KMS-11 (cell line): ENCODE measurements at regions not wholly inside any gene's neighbourhood (a gene's known extent, or its start where the extent isn't known, plus 50 kb on each side); places are given as distances from the start of the nearest gene placed in this dataset.

Source experiments
- H2AFZ ChIP-seq: fragments of 200-600 bp; sonication (generic); 2 replicates; pipeline ENCODE4 v1.6.1; 2016; ENCODE audit warnings: antibody characterized with exemption, mixed run types, low read depth
- H3K27ac ChIP-seq: fragments of 200-600 bp; sonication (generic); 2 replicates; pipeline ENCODE4 v1.6.1; 2016; ENCODE audit warnings: mild to moderate bottlenecking, mixed run types
- H3K27me3 ChIP-seq: fragments of 200-600 bp; sonication (generic); 2 replicates; pipeline ENCODE4 v1.6.1; 2017; ENCODE audit warnings: mild to moderate bottlenecking, low read depth, mixed run types, moderate library complexity; ENCODE audit not compliant: insufficient read depth
- H3K36me3 ChIP-seq: fragments of 200-600 bp; sonication (generic); 2 replicates; pipeline ENCODE4 v1.6.1; 2017; ENCODE audit warnings: mild to moderate bottlenecking, mixed run types; ENCODE audit not compliant: insufficient read depth
- H3K4me1 ChIP-seq: fragments of 200-600 bp; sonication (generic); 2 replicates; pipeline ENCODE4 v1.6.1; 2016; ENCODE audit warnings: mild to moderate bottlenecking, low read depth, mixed run types; ENCODE audit not compliant: poor library complexity, severe bottlenecking
- H3K4me2 ChIP-seq: fragments of 200-600 bp; sonication (generic); 2 replicates; pipeline ENCODE4 v1.7.0; 2016; ENCODE audit warnings: mild to moderate bottlenecking, mixed run types
- H3K4me3 ChIP-seq: fragments of 200-600 bp; sonication (generic); IDR thresholded peaks from 2 replicates; pipeline ENCODE4 v1.6.1; 2017; ENCODE audit warnings: low read depth, low read length, mixed read lengths; ENCODE audit not compliant: insufficient read depth
- H3K79me2 ChIP-seq: fragments of 200-600 bp; sonication (generic); 2 replicates; pipeline ENCODE4 v1.6.1; 2016; ENCODE audit warnings: low read depth, mixed run types; ENCODE audit not compliant: insufficient read depth
- H3K9ac ChIP-seq: fragments of 200-600 bp; sonication (generic); 2 replicates; pipeline ENCODE4 v1.6.1; 2016; ENCODE audit warnings: mild to moderate bottlenecking, mixed run types
- H4K20me1 ChIP-seq: fragments of 200-600 bp; sonication (generic); 2 replicates; pipeline ENCODE4 v1.6.1; 2016; ENCODE audit warnings: mild to moderate bottlenecking, mixed run types; ENCODE audit not compliant: insufficient read depth
- CTCF ChIP-seq: fragments of 200-600 bp; sonication (generic); conservative IDR thresholded peaks from 2 replicates; pipeline ENCODE4 v1.6.1; 2017; ENCODE audit warnings: low read depth, mild to moderate bottlenecking, antibody characterized with exemption, low read length, moderate library complexity, mixed read lengths

- H3K27ac ChIP-seq: no peak overlapping the region
- no peaks in the 10 kb centered on the region for H3K4me1 ChIP-seq
- H3K27me3 ChIP-seq: no peaks in the 10 kb centered on the region
- no peak overlapping the region for H3K4me2 ChIP-seq
- no peaks in the 10 kb centered on the region for H3K79me2 ChIP-seq
- no peak overlapping the region for H2AFZ ChIP-seq
- H3K9ac ChIP-seq: no peak overlapping the region
- no peaks in the 10 kb centered on the region for H4K20me1 ChIP-seq
- TF ChIP-seq CTCF: no peak
- H3K36me3 ChIP-seq: no peaks in the 10 kb centered on the region
- no peak overlapping the region for H3K4me3 ChIP-seq
Measured at GRCh38 chr12:127590868-127591267, 676.1 kb upstream of the TMEM132C start.

- Histone ChIP-seq H2AFZ (no peak overlapping the region), H3K79me2 (no peaks in the 10 kb centered on the region), H3K27me3 (no peaks in the 10 kb centered on the region), H3K9ac (no peak overlapping the region), H4K20me1 (no peaks in the 10 kb centered on the region), H3K36me3 (no peaks in the 10 kb centered on the region), H3K4me1 (no peaks in the 10 kb centered on the region), H3K4me2 (no peak overlapping the region), H3K27ac (no peak overlapping the region), H3K4me3 (no peak overlapping the region)
- no peak for TF ChIP-seq CTCF
Measured at GRCh38 chr12:127592245-127592644, 674.7 kb upstream of the TMEM132C start.

- no peaks in the 10 kb centered on the region for H3K79me2 ChIP-seq
Measured at GRCh38 chr12:127594351-127594970, 672.5 kb upstream of the TMEM132C start.

GRCh38 chr12:127595506-127595905 is 671.5 kb upstream of the TMEM132C start:
- Histone ChIP-seq H3K4me1 (no peaks in the 10 kb centered on the region), H4K20me1 (no peaks in the 10 kb centered on the region), H3K27me3 (no peaks in the 10 kb centered on the region), H3K9ac (no peak overlapping the region), H3K4me3 (no peak overlapping the region), H3K79me2 (no peaks in the 10 kb centered on the region), H2AFZ (no peak overlapping the region), H3K36me3 (no peaks in the 10 kb centered on the region), H3K27ac (no peak overlapping the region), H3K4me2 (no peak overlapping the region)
- TF ChIP-seq CTCF: no peak

More at GRCh38 chr12:127594351-127594970, 672.5 kb upstream of the TMEM132C start:
- no peak for TF ChIP-seq CTCF
- no peaks in the 10 kb centered on the region for H3K36me3 ChIP-seq
- no peaks in the 10 kb centered on the region for H3K27me3 ChIP-seq
- no peak overlapping the region for H3K4me2 ChIP-seq
- H4K20me1 ChIP-seq: no peaks in the 10 kb centered on the region
- H3K4me3 ChIP-seq: no peak overlapping the region
- H3K4me1 ChIP-seq: no peaks in the 10 kb centered on the region
- H2AFZ ChIP-seq: no peak overlapping the region
- H3K9ac ChIP-seq: no peak overlapping the region
- H3K27ac ChIP-seq: no peak overlapping the region
